GM12891 (cell line): ENCODE measurements at regions not wholly inside any gene's neighbourhood (a gene's known extent, or its start where the extent isn't known, plus 50 kb on each side); places are given as distances from the start of the nearest gene placed in this dataset.

ENCODE experiments used
- DNase-seq: peaks from one replicate; pipeline ENCODE4 v3.0.0; 2011; ENCODE audit warnings: low spot score; ENCODE audit not compliant: insufficient read length
- FAIRE-seq: peaks from 2 replicates; lab custom pipeline; 2011; peaks lifted over from hg19 to GRCh38; lab: Jason Lieb, UNC
- PAX5 ChIP-seq: IDR thresholded peaks from 2 replicates; pipeline ENCODE4 v1.6.1; 2011; ENCODE audit warnings: low read length, moderate library complexity, mild to moderate bottlenecking; ENCODE audit not compliant: insufficient read depth, severe bottlenecking
- POLR2A ChIP-seq: IDR thresholded peaks from 2 replicates; pipeline ENCODE4 v1.6.1; 2011; ENCODE audit warnings: low read depth, low read length, control low read depth
- POLR2AphosphoS5 ChIP-seq: IDR thresholded peaks from 2 replicates; pipeline ENCODE4 v1.6.1; 2011; ENCODE audit warnings: low read depth, low read length, control low read depth
- POU2F2 ChIP-seq: IDR thresholded peaks from 2 replicates; pipeline ENCODE4 v1.6.1; 2011; ENCODE audit warnings: low read depth, mild to moderate bottlenecking, control low read depth, low read length, moderate library complexity
- SPI1 ChIP-seq: IDR thresholded peaks from 2 replicates; pipeline ENCODE4 v1.6.1; 2011; ENCODE audit warnings: low read depth, low read length, control low read depth
- TAF1 ChIP-seq: IDR thresholded peaks from 2 replicates; pipeline ENCODE4 v1.6.1; 2011; ENCODE audit warnings: low read depth, low read length, control low read depth

DNA sequence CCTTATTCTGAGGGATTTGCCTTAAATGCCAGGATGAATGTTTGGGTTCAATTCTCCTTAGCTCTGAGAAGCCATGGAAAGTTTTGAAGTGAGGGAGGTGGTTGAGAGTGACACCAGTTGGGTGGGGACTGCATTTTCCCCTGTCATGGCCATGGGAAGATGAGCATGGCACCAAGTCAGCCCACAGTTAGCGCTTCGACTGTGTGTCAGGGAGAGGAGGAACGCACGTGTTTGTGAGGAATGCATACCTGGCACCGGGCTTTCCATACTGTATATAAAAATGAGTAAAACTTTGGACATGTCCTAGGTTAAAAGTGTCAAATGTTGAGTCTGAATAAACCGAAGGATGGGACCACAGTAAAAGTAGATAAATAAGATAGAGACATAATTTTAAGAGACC is 187.5 kb upstream of the KL start:
- no peak for TF ChIP-seq PAX5
- TF ChIP-seq TAF1 = no peak
- TF ChIP-seq SPI1 = no peak
- no peak for TF ChIP-seq POLR2AphosphoS5
- TF ChIP-seq POU2F2 = no peak
- TF ChIP-seq POLR2A = no peak
- FAIRE-seq (no peak), DNase-seq (no peak)

DNA sequence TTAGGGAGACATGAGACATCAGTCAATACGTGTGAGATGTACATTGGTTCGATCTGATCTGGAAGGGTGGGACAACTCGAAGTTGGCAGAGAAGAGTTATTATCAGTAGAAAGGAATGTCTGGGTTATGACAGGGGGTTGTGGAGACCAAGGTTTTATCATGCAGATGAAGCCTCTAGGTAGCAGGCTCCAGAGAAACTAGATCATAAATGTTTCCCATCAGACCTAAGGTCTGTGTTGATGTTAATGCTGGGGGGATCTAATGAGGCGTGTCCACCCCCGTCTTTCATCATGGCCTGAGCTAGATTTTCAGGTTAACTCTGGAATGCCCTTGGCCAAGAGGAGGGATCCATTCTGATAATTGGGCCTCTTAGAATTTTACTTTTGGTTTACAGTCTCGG is 187.0 kb upstream of the KL start:
- TF ChIP-seq PAX5 = peak; percentile 65
- no peak for TF ChIP-seq POLR2AphosphoS5
- DNase-seq = no peak
- peak; percentile 70 for FAIRE-seq

DNA sequence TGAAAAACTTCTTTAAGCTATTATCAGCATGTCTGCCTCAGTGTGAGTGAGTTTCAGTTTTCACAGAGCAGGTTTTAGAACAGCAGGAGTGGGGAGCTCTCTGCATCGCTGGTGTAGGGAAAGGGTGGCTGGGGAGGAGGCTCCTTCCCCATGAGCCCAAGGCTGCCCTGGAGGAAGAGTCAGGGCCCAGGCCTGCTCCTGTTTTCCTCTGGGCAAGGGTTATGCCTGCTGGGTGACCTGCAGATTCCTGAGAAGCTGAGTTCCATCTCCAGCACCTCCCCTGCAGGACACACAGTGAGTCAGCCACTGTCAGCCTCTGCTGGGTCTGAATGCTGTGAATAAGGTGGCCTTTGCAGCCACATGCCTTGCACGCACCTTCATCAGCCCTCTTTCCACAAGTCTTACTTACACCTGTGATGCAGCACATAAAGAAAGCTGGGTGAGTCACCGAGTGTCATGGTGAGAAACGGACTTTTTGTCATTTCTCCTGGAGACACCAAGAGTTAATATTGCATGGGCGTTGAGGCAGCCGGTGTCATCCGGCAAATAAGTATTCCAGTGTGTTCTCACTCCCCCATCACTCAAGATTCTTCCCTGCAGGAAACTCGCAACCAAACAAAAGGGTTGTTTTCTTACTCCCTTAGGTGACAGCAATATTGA is 186.4 kb upstream of the KL start:
- peak; percentile 5 for FAIRE-seq
- no peak for DNase-seq

DNA sequence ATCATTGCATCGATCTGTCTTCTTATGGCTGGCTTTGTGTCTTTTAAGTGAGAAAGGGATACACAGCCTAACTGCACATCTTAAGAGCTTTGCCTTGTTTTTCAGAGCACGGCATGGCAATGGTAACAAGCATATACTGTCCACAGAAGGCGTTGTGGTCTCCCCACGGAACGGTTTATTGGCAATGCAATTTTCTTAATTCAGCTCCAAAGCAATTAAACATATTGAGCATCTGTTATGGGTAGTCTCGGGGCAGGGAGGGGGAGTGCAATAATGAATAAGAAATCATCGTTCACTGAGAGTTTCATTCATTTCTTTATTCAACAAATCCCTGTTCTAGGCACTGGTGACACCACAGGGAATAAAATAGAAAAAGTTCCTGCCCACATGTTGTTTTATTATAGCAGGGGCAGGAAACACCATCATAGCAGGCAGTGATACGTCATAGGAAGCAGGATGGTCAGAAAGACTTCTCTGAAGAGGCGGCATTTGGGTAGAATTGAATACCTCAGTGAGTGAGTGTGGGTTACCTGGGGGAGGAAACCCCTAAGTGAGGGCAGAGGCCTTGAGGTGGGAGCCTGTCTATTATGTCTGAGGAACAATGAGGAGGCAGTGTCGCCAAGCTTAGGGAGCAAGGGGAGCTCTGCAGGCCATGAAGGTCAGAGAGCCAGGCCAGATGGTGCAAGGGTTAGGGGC is 185.7 kb upstream of the KL start:
- no peak for TF ChIP-seq POLR2AphosphoS5
- TF ChIP-seq POU2F2 = no peak
- TF ChIP-seq TAF1 = no peak
- no peak for TF ChIP-seq POLR2A
- no peak for TF ChIP-seq SPI1
- TF ChIP-seq PAX5 = no peak
- DNase-seq (no peak), FAIRE-seq (no peak)

More for the DNA sequence above, 186.4 kb upstream of the KL start:
- TF ChIP-seq POLR2A (no peak), PAX5 (no peak), POU2F2 (no peak), POLR2AphosphoS5 (no peak), TAF1 (no peak)

DNA sequence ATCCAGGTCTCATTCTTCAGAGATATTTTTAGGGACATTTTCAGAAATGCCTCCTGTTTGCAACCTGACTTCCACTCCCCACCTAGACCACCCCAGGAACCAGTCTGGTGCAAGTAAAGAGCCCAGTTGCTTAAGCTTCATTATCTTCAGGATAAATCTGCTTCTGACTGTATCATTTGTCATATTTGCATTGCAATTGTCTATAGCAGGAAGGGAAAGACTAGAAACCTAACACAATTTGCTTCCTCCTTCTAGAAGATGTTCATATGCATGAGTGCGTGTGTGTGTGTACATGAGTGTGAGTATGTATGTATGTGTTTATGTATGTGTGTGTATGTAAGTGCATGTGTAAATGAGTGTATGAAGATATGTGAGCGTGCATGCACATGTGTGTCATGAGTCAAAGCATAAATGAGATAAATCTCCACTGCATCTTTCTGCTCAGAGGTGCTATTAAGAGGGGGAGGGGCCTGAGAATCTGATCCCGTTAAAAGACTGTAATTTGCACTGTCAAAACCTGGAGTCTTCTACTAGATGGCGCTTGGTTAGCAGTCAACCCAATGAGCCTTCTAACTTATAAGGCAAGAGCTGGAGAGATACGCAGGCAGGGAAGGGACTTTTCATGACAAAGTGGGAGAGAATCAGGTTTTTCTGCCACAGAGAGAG is 178.8 kb upstream of the KL start:
- peak; percentile 94 for FAIRE-seq
- DNase-seq = no peak
- TF ChIP-seq POLR2AphosphoS5 = no peak
- no peak for TF ChIP-seq POU2F2
- no peak for TF ChIP-seq TAF1
- no peak for TF ChIP-seq PAX5
- no peak for TF ChIP-seq POLR2A
- TF ChIP-seq SPI1 = no peak

DNA sequence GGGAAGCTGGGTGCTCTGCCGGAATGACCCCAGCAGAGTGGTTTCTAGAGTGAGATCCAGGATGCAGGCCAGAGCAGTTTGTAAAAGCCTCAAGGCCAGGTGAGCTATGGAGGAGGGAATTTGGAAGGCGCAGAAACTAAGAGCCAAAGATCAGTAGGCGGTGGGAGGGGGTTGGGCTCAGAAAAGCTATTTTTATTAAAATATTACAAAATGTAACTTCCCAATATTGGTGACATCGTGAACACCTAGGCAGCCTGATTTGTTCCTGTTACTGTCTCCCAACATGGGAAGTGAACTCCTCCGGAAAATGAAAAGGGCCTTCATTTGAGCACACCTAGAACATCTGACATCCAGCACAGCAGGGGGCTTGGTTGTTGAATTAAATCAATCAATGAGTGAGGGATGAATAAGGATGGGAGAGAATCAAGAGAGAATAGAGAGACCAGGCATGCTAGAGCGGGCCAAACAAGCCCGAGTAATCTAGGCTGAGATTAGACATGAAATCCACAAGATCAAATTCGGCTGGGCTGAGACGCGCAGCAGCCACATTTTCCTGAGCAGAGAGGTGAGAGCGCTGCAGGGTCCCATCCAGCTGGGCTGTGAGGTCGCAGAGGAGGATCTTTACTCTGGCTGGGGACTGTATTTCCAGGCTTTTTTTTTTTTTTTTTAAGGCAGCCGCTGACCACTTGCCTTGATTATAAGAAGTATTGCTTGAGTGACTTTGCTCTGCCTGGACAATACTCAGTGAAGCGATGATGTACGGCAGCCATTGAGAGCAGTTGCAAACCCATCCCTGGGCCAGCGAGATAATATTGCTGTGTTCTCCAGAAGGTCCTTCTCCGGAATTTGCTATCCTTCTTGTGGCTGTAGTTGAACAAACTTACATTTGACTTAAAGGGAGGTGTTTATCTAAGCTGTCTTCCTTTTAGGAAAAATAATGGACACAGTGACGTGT is 178.0 kb upstream of the KL start:
- no peak for FAIRE-seq
- TF ChIP-seq POU2F2 (no peak), SPI1 (no peak), PAX5 (no peak), POLR2A (no peak)
- DNase-seq = no peak

DNA sequence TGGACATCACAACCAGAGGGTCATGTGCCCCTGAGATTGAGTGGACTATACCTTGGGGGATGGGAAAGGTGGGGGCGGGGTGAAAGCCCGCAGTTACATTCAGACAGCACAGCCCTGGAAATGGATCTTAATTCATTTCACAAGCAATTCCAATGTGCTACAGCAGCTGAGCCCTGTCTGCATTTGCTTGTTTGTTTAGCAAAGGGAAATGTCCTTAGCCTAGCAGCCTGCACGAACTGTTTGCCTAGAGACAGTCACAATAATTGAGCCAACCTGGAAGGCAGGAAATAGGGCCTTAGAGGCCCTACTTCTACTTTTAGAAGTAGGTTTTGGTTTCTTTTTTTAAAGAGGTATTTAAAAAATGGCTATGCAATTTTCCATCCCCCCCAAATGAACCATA is 177.3 kb upstream of the KL start:
- FAIRE-seq = peak; percentile 96

DNA sequence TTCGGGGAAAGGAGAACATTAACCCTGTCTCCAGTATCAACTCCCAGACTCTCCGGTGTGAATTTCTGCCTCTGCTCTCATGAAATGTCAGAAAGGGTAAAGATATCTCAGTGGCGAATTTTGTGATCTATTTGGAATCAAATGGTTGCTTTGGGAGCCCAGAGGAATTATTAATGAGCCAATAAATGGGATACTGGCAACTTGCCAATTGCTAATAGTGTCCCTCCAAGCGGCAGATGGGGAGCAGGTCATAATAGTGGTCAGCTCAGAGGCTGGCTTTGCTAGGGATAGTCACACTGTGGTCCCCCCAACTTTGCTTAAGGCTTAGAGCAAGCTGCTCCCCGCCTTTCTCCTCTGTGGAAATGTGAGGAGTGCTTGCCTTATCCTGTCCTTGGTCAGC is 176.1 kb upstream of the KL start:
- FAIRE-seq (no peak), DNase-seq (no peak)
- TF ChIP-seq TAF1 (no peak), PAX5 (no peak), POLR2A (no peak), POU2F2 (no peak), POLR2AphosphoS5 (no peak), SPI1 (no peak)

More for the DNA sequence above, 177.3 kb upstream of the KL start:
- DNase-seq = no peak
- TF ChIP-seq POLR2A = no peak
- no peak for TF ChIP-seq PAX5
- TF ChIP-seq POLR2AphosphoS5 = no peak
- TF ChIP-seq SPI1 = no peak
- no peak for TF ChIP-seq POU2F2
- TF ChIP-seq TAF1 = no peak

DNA sequence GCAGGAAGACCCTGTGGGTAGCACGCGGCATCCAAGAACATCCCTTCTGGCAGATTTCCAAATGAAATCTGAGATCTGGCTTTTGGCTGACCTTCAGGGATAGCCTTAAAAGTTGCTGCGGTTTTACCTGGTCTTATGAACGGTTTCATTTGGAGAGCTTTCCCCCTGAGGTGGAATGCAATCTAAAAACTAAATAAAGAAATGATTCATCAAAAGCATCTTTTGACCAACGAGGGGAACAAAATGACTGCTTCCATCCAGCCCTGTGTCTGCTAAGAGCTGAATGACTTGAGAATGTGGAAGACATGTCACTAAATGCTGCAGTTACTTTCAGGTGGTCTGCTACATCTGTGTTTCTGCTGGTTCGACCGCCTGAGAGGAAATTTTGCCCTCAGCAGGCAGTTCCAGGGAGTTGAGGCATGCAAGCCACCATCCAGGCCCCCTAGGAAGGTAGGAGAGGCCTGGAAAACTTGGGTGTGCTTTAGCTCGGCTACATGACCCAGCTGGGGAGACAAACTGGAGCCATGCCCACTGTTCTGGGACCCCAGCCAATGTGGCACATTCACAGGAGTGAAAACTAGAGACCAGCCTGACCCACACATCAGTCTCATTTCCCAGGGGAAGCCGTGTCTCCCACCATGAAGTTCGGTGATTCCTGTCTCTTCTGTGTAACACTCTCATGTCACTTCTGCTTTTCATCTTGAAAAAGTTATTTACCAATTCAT is 175.1 kb upstream of the KL start:
- FAIRE-seq = peak; percentile 84
- peak; percentile 12 for DNase-seq
- TF ChIP-seq PAX5 = no peak
- peak; percentile 43; the same call in 1 of the 2 replicates for TF ChIP-seq POU2F2
- peak; percentile 85 for TF ChIP-seq SPI1
